ENCODE measurements at regions not wholly inside any gene's neighbourhood (a gene's known extent, or its start where the extent isn't known, plus 50 kb on each side); places are given as distances from the start of the nearest gene placed in this dataset.

DNA sequence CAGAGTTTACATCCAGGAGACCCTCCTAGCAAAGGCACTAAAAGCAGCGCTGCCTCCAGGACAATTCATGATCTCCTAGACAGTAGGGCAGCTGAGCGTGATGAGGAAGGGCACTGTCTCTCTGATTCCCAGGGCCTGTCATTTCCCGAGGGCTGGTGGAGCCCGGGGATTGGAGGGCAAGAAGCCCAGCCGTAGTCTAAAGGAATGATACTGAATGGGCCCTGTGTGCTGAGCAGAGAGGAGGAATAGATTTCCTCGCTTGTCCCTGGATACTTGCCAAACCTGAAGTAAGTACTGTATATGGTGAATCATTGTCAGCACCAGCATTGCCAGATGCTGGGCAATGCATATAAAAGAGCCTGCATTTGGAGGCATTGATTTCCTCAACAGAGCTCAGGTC is 88.0 kb upstream of the SLITRK2 start:
- no peak for ATAC-seq

DNA sequence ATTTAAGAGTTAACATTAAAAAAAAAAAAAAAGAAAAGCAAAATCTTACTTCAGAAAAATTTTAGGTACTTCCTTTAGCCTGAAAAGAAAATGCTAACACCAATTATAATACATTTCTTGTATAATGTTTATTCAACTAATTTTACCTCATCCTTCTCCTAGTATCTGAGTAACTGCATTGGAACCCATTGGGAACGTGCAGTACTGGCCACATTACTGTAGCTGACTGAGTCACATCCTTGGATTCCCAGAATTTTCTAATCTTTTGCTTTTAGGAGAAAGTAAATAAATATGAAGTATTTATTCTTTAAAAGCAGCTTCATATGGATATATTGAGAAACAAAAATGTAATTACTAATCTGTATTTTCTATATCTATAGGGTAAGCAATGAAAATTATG is 82.6 kb upstream of the SLITRK2 start:
- DNase-seq, result no peak

More for the DNA sequence above, 88.0 kb upstream of the SLITRK2 start:
- no peak for FAIRE-seq
- H3K27ac ChIP-seq, result no peak overlapping the region
- H3K9me3 ChIP-seq, result no peaks in the 10 kb centered on the region
- no peaks in the 10 kb centered on the region for H3K4me1 ChIP-seq
- intact Hi-C loops (cut with DNase I), result no loop called here
- no peak for DNase-seq
- WGBS, 2 donors, result 64% methylated on average over 6 of the region's 6 CpGs
- H3K4me3 ChIP-seq, result no peak overlapping the region
- H3K36me3 ChIP-seq, result no peaks in the 10 kb centered on the region
- TF ChIP-seq, protein P1, sequence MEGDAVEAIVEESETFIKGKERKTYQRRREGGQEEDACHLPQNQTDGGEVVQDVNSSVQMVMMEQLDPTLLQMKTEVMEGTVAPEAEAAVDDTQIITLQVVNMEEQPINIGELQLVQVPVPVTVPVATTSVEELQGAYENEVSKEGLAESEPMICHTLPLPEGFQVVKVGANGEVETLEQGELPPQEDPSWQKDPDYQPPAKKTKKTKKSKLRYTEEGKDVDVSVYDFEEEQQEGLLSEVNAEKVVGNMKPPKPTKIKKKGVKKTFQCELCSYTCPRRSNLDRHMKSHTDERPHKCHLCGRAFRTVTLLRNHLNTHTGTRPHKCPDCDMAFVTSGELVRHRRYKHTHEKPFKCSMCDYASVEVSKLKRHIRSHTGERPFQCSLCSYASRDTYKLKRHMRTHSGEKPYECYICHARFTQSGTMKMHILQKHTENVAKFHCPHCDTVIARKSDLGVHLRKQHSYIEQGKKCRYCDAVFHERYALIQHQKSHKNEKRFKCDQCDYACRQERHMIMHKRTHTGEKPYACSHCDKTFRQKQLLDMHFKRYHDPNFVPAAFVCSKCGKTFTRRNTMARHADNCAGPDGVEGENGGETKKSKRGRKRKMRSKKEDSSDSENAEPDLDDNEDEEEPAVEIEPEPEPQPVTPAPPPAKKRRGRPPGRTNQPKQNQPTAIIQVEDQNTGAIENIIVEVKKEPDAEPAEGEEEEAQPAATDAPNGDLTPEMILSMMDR (IDR thresholded peaks at IDR 0.05), result no peak
- H3K27me3 ChIP-seq, result no peaks in the 10 kb centered on the region

DNA sequence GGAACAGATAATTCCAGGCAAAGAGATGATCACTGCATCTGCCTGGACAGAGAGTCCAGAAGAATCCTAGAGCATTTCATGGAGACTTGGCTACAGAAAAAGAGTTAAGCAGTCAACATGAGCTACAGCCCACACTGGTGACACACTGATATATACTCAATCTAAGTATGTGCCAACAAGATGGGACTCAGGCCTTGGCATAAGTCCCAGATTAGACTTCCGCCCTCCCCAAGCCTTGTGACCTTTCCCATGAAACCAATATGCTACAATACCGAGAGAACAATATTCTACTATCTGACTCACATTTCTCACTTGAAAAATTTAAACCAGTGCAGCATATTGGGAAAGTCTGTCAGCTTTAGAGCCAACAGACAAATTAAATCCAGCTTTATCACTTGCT is 65.7 kb upstream of the SLITRK2 start:
- WGBS, 2 donors, result 20 to 30% methylated on average over 2 of the region's 2 CpGs
- no peaks in the 10 kb centered on the region for H3K27me3 ChIP-seq
- H3K9me3 ChIP-seq, result no peaks in the 10 kb centered on the region
- intact Hi-C loops (cut with DNase I), result no loop called here
- H3K4me1 ChIP-seq, result no peaks in the 10 kb centered on the region
- no peak overlapping the region for H3K4me3 ChIP-seq
- TF ChIP-seq, protein P1 (IDR thresholded peaks at IDR 0.05), result no peak
- no peak overlapping the region for H3K27ac ChIP-seq
- ATAC-seq (no peak), FAIRE-seq (no peak), DNase-seq (no peak)
- no peaks in the 10 kb centered on the region for H3K36me3 ChIP-seq

More for the DNA sequence above, 82.6 kb upstream of the SLITRK2 start:
- 49 to 63% methylated on average over 1 of the region's 1 CpG for WGBS, 2 donors
- no peak overlapping the region for H3K27ac ChIP-seq
- H3K27me3 ChIP-seq, result no peaks in the 10 kb centered on the region
- TF ChIP-seq, protein P1 (IDR thresholded peaks at IDR 0.05), result no peak
- H3K4me1 ChIP-seq, result no peaks in the 10 kb centered on the region
- no peak for FAIRE-seq
- intact Hi-C loops (cut with DNase I), result no loop called here
- ATAC-seq, result no peak
- no peaks in the 10 kb centered on the region for H3K36me3 ChIP-seq
- H3K9me3 ChIP-seq, result no peaks in the 10 kb centered on the region
- no peak overlapping the region for H3K4me3 ChIP-seq

Data from pancreas (tissue), 10 donors.